Peyer's patch (tissue), 4 donors: ENCODE measurements at regions not wholly inside any gene's neighbourhood (a gene's known extent, or its start where the extent isn't known, plus 50 kb on each side); places are given as distances from the start of the nearest gene placed in this dataset.

Source experiments
- DNase-seq, 3 donors: peaks; one replicate each; pipeline ENCODE4 v3.0.0-alpha.2; 2017 to 2019
- H3K27ac ChIP-seq, 4 donors: fragments of 200-600 bp; sonication (generic); one replicate each; pipeline ENCODE4 v1.5.1; 2016 to 2019
- H3K27me3 ChIP-seq, 2 donors: fragments of 200-600 bp; sonication (generic); one replicate each; pipeline ENCODE4 v1.5.1; 2019
- H3K36me3 ChIP-seq, 3 donors: fragments of 200-600 bp; sonication (generic); one replicate each; pipeline ENCODE4 v1.5.1; 2016 to 2019
- H3K4me1 ChIP-seq, 4 donors: fragments of 200-600 bp; sonication (generic); one replicate each; pipeline ENCODE4 v1.5.1; 2016 to 2019
- H3K4me3 ChIP-seq, 4 donors: fragments of 200-600 bp; sonication (generic); 1 replicate in 3 of 4; 2 replicates in 1 of 4; pipeline ENCODE4 v1.5.1; 2016 to 2019; ENCODE audit warnings: mild to moderate bottlenecking in 1 of 4
- H3K9me3 ChIP-seq, 4 donors: fragments of 200-600 bp; sonication (generic); one replicate each; pipeline ENCODE4 v1.5.1; 2016 to 2019; ENCODE audit warnings: mild to moderate bottlenecking in 1 of 4
- POLR2A ChIP-seq, 2 donors: fragments of 450-650 bp; IDR thresholded peaks; one replicate each; pipeline ENCODE4 v1.5.1; 2017; ENCODE audit warnings: antibody characterized with exemption in 2 of 2, mild to moderate bottlenecking in 2 of 2, moderate library complexity in 2 of 2
- TF ChIP-seq, protein P1 (sequence below), 6 experiments: fragments of 450-650 bp in 4 of 6; fragments of 200-600 bp in 2 of 6; sonication (generic) in 1 of 6; IDR thresholded peaks; one replicate each; pipeline ENCODE4 v1.5.1; 2017 to 2019; ENCODE audit warnings: antibody characterized with exemption in 6 of 6, mild to moderate bottlenecking in 3 of 6, moderate library complexity in 1 of 6

DNA sequence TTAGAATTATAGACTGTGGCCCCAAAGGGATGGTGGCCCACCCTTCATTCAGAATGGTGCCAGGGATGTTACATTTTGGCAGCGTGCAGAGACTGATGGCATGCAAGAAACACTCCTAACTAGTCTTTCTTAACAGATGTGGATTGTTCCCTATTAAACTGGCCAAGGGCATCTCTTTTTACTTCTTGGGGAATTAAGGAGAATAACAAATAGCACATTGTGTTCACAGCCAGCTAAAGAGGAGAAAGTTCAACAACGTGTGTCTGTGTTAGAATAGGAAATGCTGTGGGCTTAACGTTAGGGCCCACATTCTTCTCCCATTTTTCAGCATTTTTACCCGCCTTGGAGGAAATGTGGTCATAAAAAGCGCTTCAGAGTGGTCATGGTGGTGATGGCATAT is 404.8 kb downstream of the CDH2 start:
- Histone ChIP-seq H3K27ac (no peak overlapping the region), H3K9me3 (no peaks in the 10 kb centered on the region), H3K4me1 (no peaks in the 10 kb centered on the region), H3K4me3 (no peak overlapping the region), H3K27me3 (no peaks in the 10 kb centered on the region), H3K36me3 (no peaks in the 10 kb centered on the region)
- no peak for TF ChIP-seq POLR2A (IDR thresholded peaks at IDR 0.05)
- TF ChIP-seq, protein P1, sequence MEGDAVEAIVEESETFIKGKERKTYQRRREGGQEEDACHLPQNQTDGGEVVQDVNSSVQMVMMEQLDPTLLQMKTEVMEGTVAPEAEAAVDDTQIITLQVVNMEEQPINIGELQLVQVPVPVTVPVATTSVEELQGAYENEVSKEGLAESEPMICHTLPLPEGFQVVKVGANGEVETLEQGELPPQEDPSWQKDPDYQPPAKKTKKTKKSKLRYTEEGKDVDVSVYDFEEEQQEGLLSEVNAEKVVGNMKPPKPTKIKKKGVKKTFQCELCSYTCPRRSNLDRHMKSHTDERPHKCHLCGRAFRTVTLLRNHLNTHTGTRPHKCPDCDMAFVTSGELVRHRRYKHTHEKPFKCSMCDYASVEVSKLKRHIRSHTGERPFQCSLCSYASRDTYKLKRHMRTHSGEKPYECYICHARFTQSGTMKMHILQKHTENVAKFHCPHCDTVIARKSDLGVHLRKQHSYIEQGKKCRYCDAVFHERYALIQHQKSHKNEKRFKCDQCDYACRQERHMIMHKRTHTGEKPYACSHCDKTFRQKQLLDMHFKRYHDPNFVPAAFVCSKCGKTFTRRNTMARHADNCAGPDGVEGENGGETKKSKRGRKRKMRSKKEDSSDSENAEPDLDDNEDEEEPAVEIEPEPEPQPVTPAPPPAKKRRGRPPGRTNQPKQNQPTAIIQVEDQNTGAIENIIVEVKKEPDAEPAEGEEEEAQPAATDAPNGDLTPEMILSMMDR (IDR thresholded peaks at IDR 0.05) = no peak
- no peak for DNase-seq

DNA sequence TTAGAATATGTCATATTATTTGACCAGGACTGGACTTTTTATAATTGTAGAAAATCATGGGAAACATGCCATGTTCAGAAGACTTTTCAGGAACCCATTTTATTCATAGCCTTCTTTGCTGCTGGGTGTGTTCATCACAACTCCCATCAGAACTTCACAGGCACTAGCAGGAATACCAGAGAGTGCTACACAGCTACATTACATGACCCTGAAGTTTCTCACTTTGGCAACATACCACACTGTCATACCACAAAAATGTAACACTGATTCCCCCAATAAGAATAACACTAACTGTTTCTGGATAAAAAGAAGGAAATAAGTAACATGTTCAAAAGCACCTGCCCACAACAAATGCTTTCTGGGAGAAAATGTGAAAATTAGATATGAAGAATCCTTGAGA is 405.4 kb downstream of the CDH2 start:
- Histone ChIP-seq H3K27me3 (no peaks in the 10 kb centered on the region), H3K4me1 (no peaks in the 10 kb centered on the region), H3K9me3 (no peaks in the 10 kb centered on the region), H3K36me3 (no peaks in the 10 kb centered on the region), H3K27ac (no peak overlapping the region), H3K4me3 (no peak overlapping the region)
- DNase-seq = no peak
- TF ChIP-seq, protein P1 (IDR thresholded peaks at IDR 0.05) = no peak
- no peak for TF ChIP-seq POLR2A (IDR thresholded peaks at IDR 0.05)

DNA sequence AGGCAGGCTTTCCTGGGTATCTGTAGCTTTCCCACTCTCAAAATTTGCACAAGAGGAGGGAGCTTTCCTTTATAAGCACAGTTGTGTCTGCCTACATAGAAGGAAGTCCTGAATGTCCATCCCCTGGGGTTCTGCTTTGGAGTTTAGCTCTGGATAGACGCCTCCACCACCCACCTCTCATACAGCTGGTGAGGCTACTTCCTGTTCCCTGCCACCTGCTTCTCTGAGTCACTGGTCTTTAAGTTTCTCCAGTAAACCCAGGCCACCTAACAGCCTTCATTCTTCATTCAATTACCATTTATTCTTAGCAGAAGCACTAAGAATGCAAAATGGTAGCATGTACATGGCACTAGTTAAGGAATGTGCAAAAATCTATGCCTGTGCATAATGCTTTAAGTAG is 407.8 kb downstream of the CDH2 start:
- H3K27ac ChIP-seq = no peak overlapping the region
- no peaks in the 10 kb centered on the region for H3K4me1 ChIP-seq
- no peaks in the 10 kb centered on the region for H3K27me3 ChIP-seq
- TF ChIP-seq, protein P1 (IDR thresholded peaks at IDR 0.05) = no peak
- no peak for TF ChIP-seq POLR2A (IDR thresholded peaks at IDR 0.05)
- no peak overlapping the region for H3K4me3 ChIP-seq
- no peak for DNase-seq
- no peaks in the 10 kb centered on the region for H3K36me3 ChIP-seq
- H3K9me3 ChIP-seq = no peaks in the 10 kb centered on the region

DNA sequence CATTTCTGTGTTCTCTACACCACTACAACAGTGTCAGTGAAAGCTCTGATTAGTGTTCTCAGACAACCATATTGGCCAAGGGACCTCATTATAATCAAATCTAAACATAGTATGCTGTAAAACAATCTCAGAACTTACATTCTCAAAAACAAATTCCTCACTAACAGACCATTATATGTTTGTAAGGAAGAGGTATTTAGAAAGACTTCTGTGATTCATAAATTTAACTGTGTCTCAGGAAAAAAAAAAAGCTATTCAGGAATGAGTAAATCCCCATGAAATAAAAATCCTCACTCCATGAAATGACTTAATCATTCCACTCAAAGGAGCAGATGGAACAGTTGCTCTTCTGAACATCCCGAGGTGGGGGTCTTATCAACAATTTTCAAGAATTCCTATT is 413.0 kb downstream of the CDH2 start:
- no peaks in the 10 kb centered on the region for H3K36me3 ChIP-seq
- H3K27ac ChIP-seq = no peak overlapping the region
- no peak for TF ChIP-seq POLR2A (IDR thresholded peaks at IDR 0.05)
- TF ChIP-seq, protein P1 (IDR thresholded peaks at IDR 0.05) = no peak
- H3K27me3 ChIP-seq = no peaks in the 10 kb centered on the region
- no peaks in the 10 kb centered on the region for H3K4me1 ChIP-seq
- no peaks in the 10 kb centered on the region for H3K9me3 ChIP-seq
- no peak for DNase-seq
- no peak overlapping the region for H3K4me3 ChIP-seq

DNA sequence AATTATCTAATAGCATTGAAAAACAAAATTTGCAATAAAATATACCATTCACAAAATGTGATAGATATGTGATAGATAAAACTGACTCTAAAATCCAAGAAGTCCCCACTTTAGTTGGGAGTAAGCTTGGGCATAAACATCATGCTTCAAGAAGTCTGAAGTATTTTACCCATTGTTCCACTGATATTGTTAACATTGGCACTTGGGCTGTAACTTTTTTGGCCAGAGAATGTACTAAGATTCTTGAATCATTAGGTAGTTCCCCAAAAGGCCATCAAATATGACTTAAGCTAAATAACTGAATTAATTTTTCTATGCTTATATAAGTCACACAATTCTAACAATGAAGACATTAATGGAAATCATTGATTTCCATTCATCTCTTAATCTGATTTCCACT is 413.6 kb downstream of the CDH2 start:
- Histone ChIP-seq H3K9me3 (no peaks in the 10 kb centered on the region), H3K4me3 (no peak overlapping the region), H3K4me1 (no peaks in the 10 kb centered on the region), H3K36me3 (no peaks in the 10 kb centered on the region), H3K27me3 (no peaks in the 10 kb centered on the region), H3K27ac (no peak overlapping the region)
- no peak for DNase-seq
- TF ChIP-seq POLR2A (IDR thresholded peaks at IDR 0.05) = no peak
- TF ChIP-seq, protein P1 (IDR thresholded peaks at IDR 0.05) = no peak

DNA sequence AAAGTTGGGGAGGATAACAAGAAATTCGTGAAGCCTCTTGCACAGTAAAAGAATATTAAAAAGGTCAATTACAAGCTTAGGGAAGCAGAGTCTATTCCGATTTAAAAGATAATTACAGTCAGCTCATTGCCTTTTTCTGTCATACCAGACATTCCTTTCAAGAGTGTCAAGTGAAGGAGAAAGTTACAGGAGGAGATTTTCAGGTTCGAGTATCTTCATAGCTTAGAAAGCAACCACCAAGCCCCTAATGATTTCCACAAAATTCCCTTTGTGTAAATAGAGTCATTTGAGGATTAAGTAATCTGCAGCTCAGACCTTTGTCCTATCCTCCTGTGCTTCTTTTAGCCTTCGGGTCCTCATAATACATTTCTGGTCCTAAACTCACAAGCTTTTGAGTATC is 414.9 kb downstream of the CDH2 start:
- TF ChIP-seq, protein P1 (IDR thresholded peaks at IDR 0.05) = no peak
- TF ChIP-seq POLR2A (IDR thresholded peaks at IDR 0.05) = no peak
- DNase-seq = no peak
- no peaks in the 10 kb centered on the region for H3K9me3 ChIP-seq
- H3K27ac ChIP-seq = no peak overlapping the region
- H3K36me3 ChIP-seq = no peaks in the 10 kb centered on the region
- H3K4me3 ChIP-seq = no peak overlapping the region
- no peaks in the 10 kb centered on the region for H3K27me3 ChIP-seq
- H3K4me1 ChIP-seq = no peaks in the 10 kb centered on the region
